ENCODE measurements at regions not wholly inside any gene's neighbourhood (a gene's known extent, or its start where the extent isn't known, plus 50 kb on each side); places are given as distances from the start of the nearest gene placed in this dataset.

GRCh38 chr12:23399402-23399933 lies 550.0 kb downstream of the SOX5 start:
- Histone ChIP-seq H3K4me1 (no peaks in the 10 kb centered on the region), H3K27me3 (no peaks in the 10 kb centered on the region), H3K27ac (no peak overlapping the region), H3K9me3 (no peaks in the 10 kb centered on the region), H3K36me3 (replicated peaks in 1 of 2; ENCODE audit: insufficient read depth in 1 of 2, low read depth in 2 of 2) (no peaks in the 10 kb centered on the region), H3K4me3 (no peak overlapping the region)
- WGBS, 2 donors: 17 to 20% methylated on average over 2 of the region's 2 CpGs
- DNase-seq (no peak), ATAC-seq (no peak)
- intact Hi-C loops (cut with DNase I): no loop called here
- TF ChIP-seq CTCF (IDR thresholded peaks at IDR 0.05): no peak
- TF ChIP-seq POLR2A (IDR thresholded peaks at IDR 0.05): no peak

- no peak for DNase-seq
- H3K9me3 ChIP-seq: no peaks in the 10 kb centered on the region
- no peaks in the 10 kb centered on the region for H3K4me1 ChIP-seq
- WGBS, 2 donors: 57 to 58% methylated on average over 3 of the region's 3 CpGs
- no peak overlapping the region for H3K4me3 ChIP-seq
- no peaks in the 10 kb centered on the region for H3K27me3 ChIP-seq
- no peaks in the 10 kb centered on the region for H3K36me3 ChIP-seq (replicated peaks in 1 of 2; ENCODE audit: insufficient read depth in 1 of 2, low read depth in 2 of 2)
- TF ChIP-seq POLR2A (IDR thresholded peaks at IDR 0.05) (no peak), CTCF (IDR thresholded peaks at IDR 0.05) (no peak)
- intact Hi-C loops (cut with DNase I): no loop called here
- no peak for ATAC-seq
- no peak overlapping the region for H3K27ac ChIP-seq
Measured at GRCh38 chr12:23415180-23415579, 534.3 kb downstream of the SOX5 start.

DNA sequence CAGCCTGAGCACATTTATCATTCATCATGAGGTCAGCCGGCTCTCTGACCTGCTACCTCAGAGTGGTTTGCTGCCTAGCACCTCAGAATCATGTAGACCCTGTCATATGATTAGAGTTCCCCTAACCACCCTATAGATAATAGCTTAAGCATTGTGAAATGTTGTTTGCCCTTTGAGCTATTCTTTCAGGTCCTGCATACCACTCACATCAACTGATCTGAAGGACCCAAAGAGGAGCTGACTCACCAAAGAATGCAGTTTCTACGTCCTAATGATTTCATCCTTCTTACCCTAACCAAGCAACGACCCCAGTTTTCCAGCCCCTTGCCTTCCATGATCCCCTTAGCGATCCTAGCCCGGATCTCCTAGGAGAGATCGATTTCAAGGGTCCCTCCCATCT lies 527.9 kb downstream of the SOX5 start:
- WGBS, 2 donors: 46 to 49% methylated on average over 6 of the region's 6 CpGs
- H3K4me3 ChIP-seq: no peak overlapping the region

DNA sequence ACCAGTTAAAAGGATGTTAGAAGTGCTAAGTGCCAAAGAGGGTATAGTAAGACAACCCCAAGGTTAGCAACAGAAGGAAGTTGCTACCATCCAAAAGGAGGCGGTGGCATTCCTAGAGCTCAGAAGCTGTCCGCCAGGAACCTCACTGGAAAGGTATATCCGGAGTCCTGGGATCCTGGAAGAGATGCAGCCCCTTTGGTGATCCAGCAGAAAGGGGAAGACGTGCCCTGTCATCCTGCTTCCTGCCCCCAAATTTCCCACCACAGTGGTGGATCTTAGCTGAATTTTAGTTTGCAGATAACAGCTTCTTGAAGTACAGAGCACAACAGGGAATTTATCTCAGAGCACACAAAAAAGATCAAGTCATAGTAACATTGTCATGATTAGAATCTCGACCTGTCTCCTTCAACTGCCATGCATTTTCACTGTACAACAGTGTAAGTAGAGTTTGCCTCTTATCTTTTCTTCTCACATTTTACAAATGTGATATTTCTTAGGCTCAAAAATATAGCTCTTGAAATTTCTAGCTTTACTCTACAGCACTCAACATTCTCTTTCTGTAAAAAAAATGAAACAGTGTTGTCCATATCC lies 526.3 kb downstream of the SOX5 start:
- no peak for TF ChIP-seq CTCF (IDR thresholded peaks at IDR 0.05)
- no peak for TF ChIP-seq POLR2A (IDR thresholded peaks at IDR 0.05)
- intact Hi-C loops (cut with DNase I): no loop called here
- Histone ChIP-seq H3K4me1 (no peaks in the 10 kb centered on the region), H3K9me3 (no peaks in the 10 kb centered on the region), H3K36me3 (replicated peaks in 1 of 2; ENCODE audit: insufficient read depth in 1 of 2, low read depth in 2 of 2) (no peaks in the 10 kb centered on the region), H3K27ac (no peak overlapping the region), H3K27me3 (no peaks in the 10 kb centered on the region), H3K4me3 (no peak overlapping the region)
- no peak for ATAC-seq
- 64 to 74% methylated on average over 5 of the region's 5 CpGs for WGBS, 2 donors
- DNase-seq: no peak

More for the DNA sequence above, 527.9 kb downstream of the SOX5 start:
- H3K36me3 ChIP-seq (replicated peaks in 1 of 2; ENCODE audit: insufficient read depth in 1 of 2, low read depth in 2 of 2): no peaks in the 10 kb centered on the region
- H3K4me1 ChIP-seq: no peaks in the 10 kb centered on the region
- no peak overlapping the region for H3K27ac ChIP-seq
- intact Hi-C loops (cut with DNase I): no loop called here
- no peaks in the 10 kb centered on the region for H3K9me3 ChIP-seq
- DNase-seq (no peak), ATAC-seq (no peak)
- TF ChIP-seq POLR2A (IDR thresholded peaks at IDR 0.05) (no peak), CTCF (IDR thresholded peaks at IDR 0.05) (no peak)
- no peaks in the 10 kb centered on the region for H3K27me3 ChIP-seq

DNA sequence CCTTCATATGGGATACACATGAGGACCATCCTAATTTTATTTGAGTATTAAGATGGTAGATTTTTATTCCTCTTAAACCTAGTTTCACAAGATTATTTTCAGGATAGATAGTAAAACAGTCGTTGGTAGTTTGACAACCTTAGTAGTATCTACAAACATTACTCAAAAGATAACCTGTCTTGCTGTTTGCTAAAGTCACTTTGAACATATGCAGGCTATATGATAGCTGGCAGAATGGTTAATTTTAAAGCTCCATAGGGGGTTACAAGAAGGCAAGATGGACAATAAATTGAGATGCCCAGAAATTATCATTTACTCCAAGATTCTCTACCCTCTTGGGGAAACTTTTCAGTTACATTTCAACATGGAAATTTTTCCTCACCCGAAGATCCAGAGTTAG lies 525.7 kb downstream of the SOX5 start:
- no peak for DNase-seq
- TF ChIP-seq CTCF (IDR thresholded peaks at IDR 0.05): no peak
- no peak for TF ChIP-seq POLR2A (IDR thresholded peaks at IDR 0.05)

More for the DNA sequence above, 525.7 kb downstream of the SOX5 start:
- H3K36me3 ChIP-seq (replicated peaks in 1 of 2; ENCODE audit: insufficient read depth in 1 of 2, low read depth in 2 of 2): no peaks in the 10 kb centered on the region
- no peaks in the 10 kb centered on the region for H3K4me1 ChIP-seq
- H3K27ac ChIP-seq: no peak overlapping the region
- no peak for ATAC-seq
- intact Hi-C loops (cut with DNase I): no loop called here
- no peaks in the 10 kb centered on the region for H3K9me3 ChIP-seq
- H3K4me3 ChIP-seq: no peak overlapping the region
- H3K27me3 ChIP-seq: no peaks in the 10 kb centered on the region
- WGBS, 2 donors: 18 to 21% methylated on average over 2 of the region's 2 CpGs
